GM23338 (cell line): ENCODE measurements at regions not wholly inside any gene's neighbourhood (a gene's known extent, or its start where the extent isn't known, plus 50 kb on each side); places are given as distances from the start of the nearest gene placed in this dataset.

ENCODE experiments used
- ATAC-seq: fragments of 200-7000 bp; cut with Tn5 transposase; 3 replicates; pipeline ENCODE4 v1.9.1; 2020
- DNase-seq: peaks from one replicate; pipeline ENCODE4 v3.0.0-alpha.2; 2015; ENCODE audit warnings: low spot score
- H2AFZ ChIP-seq: fragments of 200-600 bp; sonication (generic); 2 replicates; pipeline ENCODE4 v1.8.0; 2016; ENCODE audit warnings: antibody characterized with exemption, mild to moderate bottlenecking, moderate library complexity
- H3F3A ChIP-seq: fragments of 200-600 bp; sonication (generic); replicated peaks from 2 replicates; pipeline ENCODE4 v1.8.0; 2017; ENCODE audit warnings: antibody characterized with exemption, mixed run types, low read depth
- H3K27ac ChIP-seq: fragments of 200-600 bp; sonication (generic); 2 replicates; pipeline ENCODE4 v1.6.1; 2016; ENCODE audit warnings: low read depth
- H3K27me3 ChIP-seq: fragments of 200-600 bp; sonication (generic); 2 replicates; pipeline ENCODE4 v1.8.0; 2016; ENCODE audit warnings: mild to moderate bottlenecking, mixed run types, moderate library complexity; ENCODE audit not compliant: insufficient read depth
- H3K36me3 ChIP-seq: fragments of 200-600 bp; sonication (generic); 2 replicates; pipeline ENCODE4 v1.8.0; 2016; ENCODE audit warnings: mild to moderate bottlenecking; ENCODE audit not compliant: insufficient read depth
- H3K4me1 ChIP-seq: fragments of 200-600 bp; sonication (generic); 2 replicates; pipeline ENCODE4 v1.8.0; 2016; ENCODE audit warnings: mild to moderate bottlenecking, moderate library complexity; ENCODE audit not compliant: insufficient read depth
- H3K4me2 ChIP-seq: fragments of 200-600 bp; sonication (generic); 2 replicates; pipeline ENCODE4 v1.7.1; 2017; ENCODE audit warnings: mixed run types
- H3K4me3 ChIP-seq: fragments of 200-600 bp; sonication (generic); 2 replicates; pipeline ENCODE4 v1.6.1; 2016; ENCODE audit warnings: mixed run types
- H3K79me2 ChIP-seq: fragments of 200-600 bp; sonication (generic); replicated peaks from 2 replicates; pipeline ENCODE4 v1.8.0; 2017; ENCODE audit warnings: mild to moderate bottlenecking; ENCODE audit not compliant: insufficient read depth
- H3K9me2 ChIP-seq: fragments of 200-600 bp; sonication (generic); 2 replicates; pipeline ENCODE4 v1.8.0; 2017; ENCODE audit not compliant: insufficient read depth
- H4K20me1 ChIP-seq: fragments of 200-600 bp; sonication (generic); replicated peaks from 2 replicates; pipeline ENCODE4 v1.8.0; 2017; ENCODE audit warnings: mild to moderate bottlenecking; ENCODE audit not compliant: insufficient read depth
- H3K27ac Mint-ChIP-seq: 2 replicates; pipeline ENCODE4 v1.8.0; 2020; ENCODE audit warnings: inconsistent platforms, mild to moderate bottlenecking, moderate library complexity, mixed read lengths
- H3K27me3 Mint-ChIP-seq: 3 replicates; pipeline ENCODE4 v1.8.0; 2022; ENCODE audit warnings: low read depth, mild to moderate bottlenecking, moderate library complexity, mixed read lengths, inconsistent platforms; ENCODE audit not compliant: insufficient read depth, poor library complexity
- H3K36me3 Mint-ChIP-seq: 3 replicates; pipeline ENCODE4 v1.8.0; 2021; ENCODE audit warnings: low read depth, mild to moderate bottlenecking, inconsistent platforms, moderate library complexity, mixed read lengths
- H3K4me1 Mint-ChIP-seq: 3 replicates; pipeline ENCODE4 v1.8.0; 2020; ENCODE audit warnings: mild to moderate bottlenecking, inconsistent platforms, mixed read lengths
- H3K4me3 Mint-ChIP-seq: 3 replicates; pipeline ENCODE4 v1.8.0; 2021; ENCODE audit warnings: moderate library complexity, mild to moderate bottlenecking, inconsistent platforms, mixed read lengths
- H3K9me3 Mint-ChIP-seq: 3 replicates; pipeline ENCODE4 v1.8.0; 2020; ENCODE audit warnings: moderate library complexity, mild to moderate bottlenecking, inconsistent platforms, mixed read lengths
- CREB1 ChIP-seq: fragments of 250-450 bp; sonication (Bioruptor Pico); IDR thresholded peaks from 2 replicates; pipeline ENCODE4 v1.5.0; 2020; ENCODE audit warnings: low read depth, mild to moderate bottlenecking, moderate library complexity
- CTCF ChIP-seq, 2 experiments: fragments of 200-600 bp in 1 of 2; sonication (generic) in 1 of 2; conservative IDR thresholded peaks; 2 replicates each; pipeline versions ENCODE4 v1.5.1 to v1.6.1; 2016 to 2017; ENCODE audit warnings: antibody characterized with exemption in 2 of 2, low read depth in 2 of 2, mild to moderate bottlenecking in 2 of 2, moderate library complexity in 1 of 2
- ETS1 ChIP-seq: IDR thresholded peaks from 2 replicates; pipeline ENCODE4 v1.6.1; 2016; ENCODE audit warnings: antibody characterized with exemption
- EZH2 ChIP-seq: fragments of 200-600 bp; sonication (generic); IDR thresholded peaks from one replicate; pipeline ENCODE4 v1.8.0; 2017; ENCODE audit warnings: antibody characterized with exemption, mild to moderate bottlenecking, low read depth; ENCODE audit not compliant: unreplicated experiment
- EZH2phosphoT487 ChIP-seq: fragments of 200-600 bp; sonication (generic); IDR thresholded peaks from one replicate; pipeline ENCODE4 v1.8.1; 2018; ENCODE audit warnings: antibody characterized with exemption; ENCODE audit not compliant: unreplicated experiment
- JUNB ChIP-seq: IDR thresholded peaks from one replicate; pipeline ENCODE4 v1.6.1; 2016; ENCODE audit warnings: antibody characterized with exemption; ENCODE audit not compliant: unreplicated experiment
- NANOG ChIP-seq: IDR thresholded peaks from 2 replicates; pipeline ENCODE4 v1.6.1; 2016; ENCODE audit warnings: antibody characterized with exemption, borderline replicate concordance
- POLR2AphosphoS5 ChIP-seq: IDR thresholded peaks from 2 replicates; pipeline ENCODE4 v1.6.1; 2016; ENCODE audit warnings: antibody characterized with exemption, low read depth
- REST ChIP-seq: IDR thresholded peaks from one replicate; pipeline ENCODE4 v1.6.1; 2018; ENCODE audit warnings: antibody characterized with exemption; ENCODE audit not compliant: unreplicated experiment
- STAT1 ChIP-seq: IDR thresholded peaks from one replicate; pipeline ENCODE4 v1.6.1; 2016; ENCODE audit warnings: antibody characterized with exemption; ENCODE audit not compliant: unreplicated experiment
- ZNF114 ChIP-seq: fragments of 250-450 bp; sonication (Bioruptor Pico); IDR thresholded peaks from 2 replicates; pipeline ENCODE4 v1.5.0; 2020; ENCODE audit warnings: mild to moderate bottlenecking, moderate library complexity
- ZNF331 ChIP-seq: fragments of 250-450 bp; sonication (Bioruptor Pico); IDR thresholded peaks from 2 replicates; pipeline ENCODE4 v1.5.0; 2020; ENCODE audit warnings: low read depth, mild to moderate bottlenecking, moderate library complexity
- ZNF462 ChIP-seq: fragments of 250-450 bp; sonication (Bioruptor Pico); IDR thresholded peaks from 2 replicates; pipeline ENCODE4 v1.5.0; 2020; ENCODE audit warnings: mild to moderate bottlenecking, moderate library complexity

- TF ChIP-seq EZH2 (no peak), ETS1 (no peak), CTCF (conservative IDR thresholded peaks at IDR 0.05; ENCODE audit: low read depth in 2 of 2) (no peak), POLR2AphosphoS5 (no peak), JUNB (no peak), ZNF114 (CRISPR knock-in tag) (no peak), CREB1 (CRISPR knock-in tag) (no peak), NANOG (no peak), ZNF462 (CRISPR knock-in tag) (no peak), REST (no peak), ZNF331 (CRISPR knock-in tag) (no peak), EZH2phosphoT487 (no peak), STAT1 (no peak)
- ATAC-seq (no peak), DNase-seq (no peak)
- Mint-ChIP-seq H3K27me3 (no peaks in the 10 kb centered on the region), H3K9me3 (no peaks in the 10 kb centered on the region), H3K4me1 (no peaks in the 10 kb centered on the region), H3K36me3 (no peaks in the 10 kb centered on the region; the same call in 2 of the 3 replicates), H3K4me3 (no peak overlapping the region), H3K27ac (no peak overlapping the region)
- no peak overlapping the region for H3K4me3 ChIP-seq
- no peaks in the 10 kb centered on the region for H3F3A ChIP-seq
- no peaks in the 10 kb centered on the region for H3K79me2 ChIP-seq
- no peak overlapping the region for H3K4me2 ChIP-seq
- H3K4me1 ChIP-seq = no peaks in the 10 kb centered on the region
- no peaks in the 10 kb centered on the region for H3K27me3 ChIP-seq
- no peaks in the 10 kb centered on the region for H3K9me2 ChIP-seq
- no peak overlapping the region for H2AFZ ChIP-seq
- no peaks in the 10 kb centered on the region for H3K36me3 ChIP-seq
- no peaks in the 10 kb centered on the region for H4K20me1 ChIP-seq
- H3K27ac ChIP-seq = no peak overlapping the region
These were observed 392.5 kb upstream of the PTBP2 start for GRCh38 chr1:96329121-96329520.
